ENCODE measurements at regions not wholly inside any gene's neighbourhood (a gene's known extent, or its start where the extent isn't known, plus 50 kb on each side); places are given as distances from the start of the nearest gene placed in this dataset.
A peak's percentile ranks its signal among the peaks of the same experiment; 100 is the strongest.

- no peak overlapping the region for H3K4me3 ChIP-seq (ENCODE audit: low read depth, low read length)
- DNase-seq (ENCODE audit: low read depth), result no peak
- TF ChIP-seq CTCF (IDR thresholded peaks at IDR 0.05; ENCODE audit: insufficient read depth, low read length), result no peak
Measured at GRCh38 chr4:159429693-159430035, 326.8 kb downstream of the RAPGEF2 start.

GRCh38 chr4:159430896-159431295 lies 328.0 kb downstream of the RAPGEF2 start:
- no peak for TF ChIP-seq CTCF (IDR thresholded peaks at IDR 0.05; ENCODE audit: insufficient read depth, low read length)
- H3K4me3 ChIP-seq (ENCODE audit: low read depth, low read length), result no peak overlapping the region
- no peak for DNase-seq (ENCODE audit: low read depth)

GRCh38 chr4:159432436-159432835 lies 329.6 kb downstream of the RAPGEF2 start:
- no peak for TF ChIP-seq CTCF (IDR thresholded peaks at IDR 0.05; ENCODE audit: insufficient read depth, low read length)
- no peak for DNase-seq (ENCODE audit: low read depth)
- H3K4me3 ChIP-seq (ENCODE audit: low read depth, low read length), result no peak overlapping the region

GRCh38 chr4:159433337-159433736 lies 330.5 kb downstream of the RAPGEF2 start:
- DNase-seq (ENCODE audit: low read depth), result no peak
- no peak overlapping the region for H3K4me3 ChIP-seq (ENCODE audit: low read depth, low read length)
- TF ChIP-seq CTCF (IDR thresholded peaks at IDR 0.05; ENCODE audit: insufficient read depth, low read length), result no peak

GRCh38 chr4:159434114-159434870 lies 331.4 kb downstream of the RAPGEF2 start:
- DNase-seq (ENCODE audit: low read depth), result peak; percentile 56
- H3K4me3 ChIP-seq (ENCODE audit: low read depth, low read length), result no peak overlapping the region

GRCh38 chr4:159434871-159435241 lies 332.0 kb downstream of the RAPGEF2 start:
- no peak for DNase-seq (ENCODE audit: low read depth)
- TF ChIP-seq CTCF (IDR thresholded peaks at IDR 0.05; ENCODE audit: insufficient read depth, low read length), result no peak

More at GRCh38 chr4:159434114-159434870, 331.4 kb downstream of the RAPGEF2 start:
- no peak for TF ChIP-seq CTCF (IDR thresholded peaks at IDR 0.05; ENCODE audit: insufficient read depth, low read length)

GRCh38 chr4:159435561-159436023 lies 332.7 kb downstream of the RAPGEF2 start:
- no peak for DNase-seq (ENCODE audit: low read depth)
- TF ChIP-seq CTCF (IDR thresholded peaks at IDR 0.05; ENCODE audit: insufficient read depth, low read length), result no peak
- no peak overlapping the region for H3K4me3 ChIP-seq (ENCODE audit: low read depth, low read length)

More at GRCh38 chr4:159434871-159435241, 332.0 kb downstream of the RAPGEF2 start:
- no peak overlapping the region for H3K4me3 ChIP-seq (ENCODE audit: low read depth, low read length)

All from fibroblast of the aortic adventitia (primary cell).